Spleen (tissue), 11 donors: ENCODE measurements at regions not wholly inside any gene's neighbourhood (a gene's known extent, or its start where the extent isn't known, plus 50 kb on each side); places are given as distances from the start of the nearest gene placed in this dataset.

Source experiments
- DNase-seq: peaks from one replicate; pipeline ENCODE4 v3.0.0-alpha.2; 2020
- H3K27ac ChIP-seq, 8 donors: fragments of 200-600 bp; sonication (generic) in 7 of 8; 1 replicate in 4 of 8; 2 replicates in 4 of 8; pipeline versions ENCODE4 v1.5.0 to v1.8.0; 2016 to 2021; ENCODE audit warnings: inconsistent platforms in 4 of 8, mild to moderate bottlenecking in 4 of 8, moderate library complexity in 1 of 8
- H3K27me3 ChIP-seq, 7 donors: fragments of 200-600 bp; sonication (generic) in 6 of 7; replicated peaks in 1 of 7; 1 replicate in 4 of 7; 2 replicates in 3 of 7; pipeline versions ENCODE4 v1.5.0 to v1.8.0; 2016 to 2021; ENCODE audit warnings: inconsistent platforms in 3 of 7, mild to moderate bottlenecking in 1 of 7
- H3K36me3 ChIP-seq, 6 donors: fragments of 200-600 bp; sonication (generic) in 5 of 6; 1 replicate in 4 of 6; 2 replicates in 2 of 6; pipeline versions ENCODE4 v1.5.0 to v1.8.0; 2016 to 2021; ENCODE audit warnings: inconsistent platforms in 2 of 6
- H3K4me1 ChIP-seq, 6 donors: fragments of 200-600 bp; sonication (generic) in 5 of 6; 1 replicate in 3 of 6; 2 replicates in 3 of 6; pipeline versions ENCODE4 v1.5.0 to v1.8.0; 2016 to 2021; ENCODE audit warnings: inconsistent platforms in 3 of 6
- H3K4me3 ChIP-seq, 8 donors: fragments of 200-600 bp; sonication (generic) in 7 of 8; 1 replicate in 4 of 8; 2 replicates in 4 of 8; pipeline versions ENCODE4 v1.5.0 to v1.8.0; 2016 to 2021; ENCODE audit warnings: inconsistent platforms in 4 of 8, mild to moderate bottlenecking in 4 of 8, moderate library complexity in 2 of 8
- H3K9me3 ChIP-seq, 8 donors: fragments of 200-600 bp; sonication (generic) in 7 of 8; 1 replicate in 4 of 8; 2 replicates in 4 of 8; pipeline versions ENCODE4 v1.5.0 to v1.8.0; 2016 to 2021; ENCODE audit warnings: inconsistent platforms in 4 of 8
- CTCF ChIP-seq, 11 experiments: fragments of 200-600 bp in 7 of 11; fragments of 450-650 bp in 4 of 11; sonication (generic) in 4 of 11; IDR thresholded peaks in 8 of 11; conservative IDR thresholded peaks in 3 of 11; 1 replicate in 7 of 11; 2 replicates in 4 of 11; pipeline versions ENCODE4 v1.4.0 to v1.8.0; 2016 to 2021; ENCODE audit warnings: antibody characterized with exemption in 11 of 11, inconsistent platforms in 4 of 11, mild to moderate bottlenecking in 1 of 11
- POLR2A ChIP-seq, 3 donors: fragments of 450-650 bp; IDR thresholded peaks; one replicate each; pipeline ENCODE4 v1.5.1; 2017; ENCODE audit warnings: antibody characterized with exemption in 3 of 3, mild to moderate bottlenecking in 1 of 3
- POLR2AphosphoS5 ChIP-seq, 3 donors: sonication (generic); formaldehyde crosslinking; IDR thresholded peaks; one replicate each; pipeline ENCODE4 v1.5.1; 2017; ENCODE audit warnings: antibody characterized with exemption in 3 of 3
- WGBS, 5 donors: extraction: QIAGEN DNeasy Blood & Tissue Kit in 3 of 5; methylation state at CpG; one replicate each; pipeline versions ENCODE4 v1.1.5 to v1.1.7; 2013 to 2018; 5-methylcytosine and 5-hydroxymethylcytosine counted together
- intact Hi-C: fragments of 100-400 bp; cut with DNase I; formaldehyde crosslinking; loops from one replicate; pipeline ENCODE4 v1.15.0; 2023; ENCODE audit warnings: low total_unique reads
- donor health status: healthy with polysubstance abuse.
- donor health status: DM: no; HTN: no; CAD: no; lungs with moderate emphysema.
- donor health status: DM: no; HTN: no; CAD: no.
- donor health status: Bipolar disorder and iron deficiency.
- donor health status: healthy.
- donor health status: DM: no; HTN: no; CAD: no.
- donor health status: DM: yes; HTN: yes; CAD: no.

- peaks cover 0 to 4% (median 0%) of the 10 kb centered on the region in 6 donors for H3K4me1 ChIP-seq
- H3K4me3 ChIP-seq: no peak overlapping the region
- intact Hi-C loops: no loop called here
- no peak overlapping the region for H3K27ac ChIP-seq
- 41 to 80% (median 57%) methylated on average over 5 to 6 of the region's 6 CpGs for WGBS, 5 donors
- TF ChIP-seq POLR2AphosphoS5 (IDR thresholded peaks at IDR 0.05) (no peak), CTCF (IDR thresholded peaks at IDR 0.05 in 8 of 11, conservative IDR thresholded peaks at IDR 0.05 in 3 of 11) (no peak), POLR2A (IDR thresholded peaks at IDR 0.05) (no peak)
- no peak for DNase-seq
- no peaks in the 10 kb centered on the region for H3K36me3 ChIP-seq
- no peaks in the 10 kb centered on the region for H3K9me3 ChIP-seq
- peaks cover 0 to 2% (median 0%) of the 10 kb centered on the region in 7 donors for H3K27me3 ChIP-seq
These were observed 241.4 kb upstream of the DYNLRB2 start for GRCh38 chr16:80299416-80299815.

DNA sequence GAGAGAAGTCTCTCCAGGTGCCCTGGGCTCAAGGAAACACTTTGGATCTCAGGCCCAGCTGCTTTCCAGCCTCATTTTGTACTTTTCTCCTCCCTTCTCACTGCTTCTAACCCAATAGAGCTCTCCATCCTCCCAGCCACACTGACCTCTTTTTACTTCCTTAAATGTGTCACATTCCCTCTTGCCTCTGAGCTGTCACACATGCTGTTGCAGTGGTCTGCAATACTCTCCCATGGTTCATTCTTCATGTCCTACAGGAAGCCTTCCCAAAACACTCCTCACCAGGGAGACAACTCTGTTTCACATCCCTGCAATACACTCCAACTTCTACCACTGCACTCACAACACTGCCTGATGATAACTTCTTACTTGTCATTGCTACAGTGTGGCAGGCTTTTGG lies 242.1 kb upstream of the DYNLRB2 start:
- Histone ChIP-seq H3K9me3 (no peaks in the 10 kb centered on the region), H3K36me3 (no peaks in the 10 kb centered on the region), H3K4me3 (no peak overlapping the region), H3K4me1 (no peaks in the 10 kb centered on the region), H3K27me3 (no peaks in the 10 kb centered on the region), H3K27ac (no peak overlapping the region)
- intact Hi-C loops: no loop called here
- DNase-seq: no peak
- TF ChIP-seq POLR2A (IDR thresholded peaks at IDR 0.05): no peak

GRCh38 chr16:80296034-80296433 lies 244.8 kb upstream of the DYNLRB2 start:
- WGBS, 5 donors: 89 to 96% (median 93%) methylated on average over 7 of the region's 7 CpGs
- TF ChIP-seq POLR2A (IDR thresholded peaks at IDR 0.05): no peak
- no peak for TF ChIP-seq CTCF (IDR thresholded peaks at IDR 0.05 in 8 of 11, conservative IDR thresholded peaks at IDR 0.05 in 3 of 11)
- TF ChIP-seq POLR2AphosphoS5 (IDR thresholded peaks at IDR 0.05): no peak
- no peaks in the 10 kb centered on the region for H3K4me1 ChIP-seq
- H3K9me3 ChIP-seq: no peaks in the 10 kb centered on the region
- H3K27me3 ChIP-seq: no peaks in the 10 kb centered on the region
- no peak overlapping the region for H3K4me3 ChIP-seq
- intact Hi-C loops: no loop called here
- DNase-seq: no peak
- no peak overlapping the region for H3K27ac ChIP-seq
- no peaks in the 10 kb centered on the region for H3K36me3 ChIP-seq

- intact Hi-C loops: no loop called here
- Histone ChIP-seq H3K27ac (no peak overlapping the region), H3K36me3 (no peaks in the 10 kb centered on the region), H3K4me3 (no peak overlapping the region), H3K9me3 (no peaks in the 10 kb centered on the region), H3K4me1 (no peaks in the 10 kb centered on the region), H3K27me3 (peaks cover 0 to 6% (median 0%) of the 10 kb centered on the region in 7 donors)
- DNase-seq: no peak
- WGBS, 5 donors: 48 to 59% (median 55%) methylated on average over 4 of the region's 4 CpGs
- TF ChIP-seq CTCF (IDR thresholded peaks at IDR 0.05 in 8 of 11, conservative IDR thresholded peaks at IDR 0.05 in 3 of 11): no peak
- no peak for TF ChIP-seq POLR2AphosphoS5 (IDR thresholded peaks at IDR 0.05)
- TF ChIP-seq POLR2A (IDR thresholded peaks at IDR 0.05): no peak
These were observed 246.6 kb upstream of the DYNLRB2 start for GRCh38 chr16:80294172-80294571.

DNA sequence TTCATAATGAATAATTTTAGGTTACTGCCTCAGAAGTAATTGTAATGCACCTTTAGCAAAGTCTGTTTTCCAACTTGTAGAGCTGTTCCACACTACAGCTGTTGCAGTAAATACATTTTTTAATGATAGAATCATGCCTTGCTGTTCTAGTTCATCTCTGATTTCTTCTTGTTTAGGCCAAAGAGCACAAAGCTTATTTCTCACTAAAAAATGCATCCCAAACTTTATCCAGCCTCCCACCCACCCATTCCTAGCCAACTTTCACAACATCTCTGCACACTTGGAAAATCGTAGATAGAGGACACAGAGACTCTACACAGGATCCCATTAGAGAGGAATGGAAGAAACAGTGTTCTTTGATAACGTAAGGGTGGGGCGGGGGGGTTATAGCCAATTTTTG lies 252.2 kb upstream of the DYNLRB2 start:
- no peak overlapping the region for H3K4me3 ChIP-seq
- intact Hi-C loops: no loop called here
- WGBS, 5 donors: 76 to 86% (median 79%) methylated on average over 3 of the region's 3 CpGs
- H3K27ac ChIP-seq: no peak overlapping the region
- H3K27me3 ChIP-seq: peaks cover 0 to 6% (median 0%) of the 10 kb centered on the region in 7 donors
- H3K4me1 ChIP-seq: no peaks in the 10 kb centered on the region
- TF ChIP-seq CTCF (IDR thresholded peaks at IDR 0.05 in 8 of 11, conservative IDR thresholded peaks at IDR 0.05 in 3 of 11) (no peak), POLR2AphosphoS5 (IDR thresholded peaks at IDR 0.05) (no peak), POLR2A (IDR thresholded peaks at IDR 0.05) (no peak)
- no peaks in the 10 kb centered on the region for H3K9me3 ChIP-seq
- DNase-seq: no peak
- H3K36me3 ChIP-seq: no peaks in the 10 kb centered on the region
